Activated CD8-positive, alpha-beta memory T cell treated with anti-CD3 and anti-CD28 coated beads, Interleukin-2, amount 10 ng/mL, durations not matched to agents 7 days and 5 days (primary cell): ENCODE measurements at regions not wholly inside any gene's neighbourhood (a gene's known extent, or its start where the extent isn't known, plus 50 kb on each side); places are given as distances from the start of the nearest gene placed in this dataset.
"Not testable (repeated sequence)": the region's sequence is repeated elsewhere in the genome, so short reads cannot be mapped to it uniquely, and the experiment has no call there.

Experiments
- ATAC-seq: fragments of 150-1000 bp; cut with Tn5 transposase; one replicate; pipeline ENCODE4 v1.10.0; 2021; ENCODE audit warnings: moderate library complexity
- CTCF ChIA-PET: fragments of 350-600 bp; sonication (Branson Sonifier 250); formaldehyde crosslinking; loops from one replicate; lab custom pipeline; 2021; ENCODE audit warnings: antibody characterized with exemption; lab: Charles Lee
- DNase-seq: peaks from one replicate; pipeline ENCODE4 v3.0.0-alpha.2; 2020
- H3K27ac Mint-ChIP-seq: one replicate; pipeline ENCODE4 v1.8.0; 2021; ENCODE audit warnings: mild to moderate bottlenecking, mixed read lengths
- H3K27me3 Mint-ChIP-seq: one replicate; pipeline ENCODE4 v1.8.0; 2021; ENCODE audit warnings: mixed read lengths
- H3K36me3 Mint-ChIP-seq: one replicate; pipeline ENCODE4 v1.8.0; 2021; ENCODE audit warnings: mild to moderate bottlenecking, mixed read lengths
- H3K4me1 Mint-ChIP-seq: one replicate; pipeline ENCODE4 v1.8.0; 2021; ENCODE audit warnings: mixed read lengths
- H3K4me3 Mint-ChIP-seq: one replicate; pipeline ENCODE4 v1.8.0; 2021; ENCODE audit warnings: mild to moderate bottlenecking, moderate library complexity, mixed read lengths
- H3K9me3 Mint-ChIP-seq: one replicate; pipeline ENCODE4 v1.8.0; 2022; ENCODE audit warnings: low read depth, mixed read lengths

GRCh38 chr1:195754874-195755273 is 853.4 kb downstream of the KCNT2 start:
- H3K9me3 Mint-ChIP-seq = no peaks in the 10 kb centered on the region
- no peaks in the 10 kb centered on the region for H3K4me1 Mint-ChIP-seq
- no peak overlapping the region for H3K27ac Mint-ChIP-seq
- H3K4me3 Mint-ChIP-seq = no peak overlapping the region
- CTCF ChIA-PET = no interaction called here
- DNase-seq = no peak
- no peak for ATAC-seq
- H3K27me3 Mint-ChIP-seq = no peaks in the 10 kb centered on the region
- H3K36me3 Mint-ChIP-seq = no peaks in the 10 kb centered on the region

GRCh38 chr1:195754303-195754702 is 853.9 kb downstream of the KCNT2 start:
- DNase-seq = no peak
- Mint-ChIP-seq H3K4me1 (no peaks in the 10 kb centered on the region), H3K27ac (no peak overlapping the region), H3K27me3 (no peaks in the 10 kb centered on the region), H3K4me3 (no peak overlapping the region), H3K9me3 (no peaks in the 10 kb centered on the region), H3K36me3 (no peaks in the 10 kb centered on the region)
- CTCF ChIA-PET = no interaction called here
- ATAC-seq = no peak

- DNase-seq (no peak), ATAC-seq (no peak)
- Mint-ChIP-seq H3K9me3 (no peaks in the 10 kb centered on the region), H3K27ac (no peak overlapping the region), H3K4me1 (no peaks in the 10 kb centered on the region), H3K4me3 (no peak overlapping the region), H3K36me3 (no peaks in the 10 kb centered on the region), H3K27me3 (no peaks in the 10 kb centered on the region)
- CTCF ChIA-PET = no interaction called here
Measured at GRCh38 chr1:195748969-195749368, 859.3 kb downstream of the KCNT2 start.

- CTCF ChIA-PET = no interaction called here
- no peaks in the 10 kb centered on the region for H3K27me3 Mint-ChIP-seq
- H3K27ac Mint-ChIP-seq = no peak overlapping the region
- no peak for DNase-seq
- H3K4me1 Mint-ChIP-seq = no peaks in the 10 kb centered on the region
- H3K9me3 Mint-ChIP-seq = peaks cover 5% of the 10 kb centered on the region
- ATAC-seq = no peak
- no peak overlapping the region for H3K4me3 Mint-ChIP-seq
- H3K36me3 Mint-ChIP-seq = no peaks in the 10 kb centered on the region
Measured at GRCh38 chr1:195745189-195746010, 862.8 kb downstream of the KCNT2 start.

- H3K27ac Mint-ChIP-seq = no peak overlapping the region
- H3K36me3 Mint-ChIP-seq = no peaks in the 10 kb centered on the region
- CTCF ChIA-PET = no interaction called here
- no peak overlapping the region for H3K4me3 Mint-ChIP-seq
- peaks cover 5% of the 10 kb centered on the region for H3K9me3 Mint-ChIP-seq
- H3K4me1 Mint-ChIP-seq = no peaks in the 10 kb centered on the region
- no peaks in the 10 kb centered on the region for H3K27me3 Mint-ChIP-seq
- DNase-seq (no peak), ATAC-seq (no peak)
Measured at GRCh38 chr1:195744256-195744655, 864.0 kb downstream of the KCNT2 start.

GRCh38 chr1:195740862-195741261 is 867.4 kb downstream of the KCNT2 start:
- H3K9me3 Mint-ChIP-seq = peaks cover 5% of the 10 kb centered on the region
- no peak overlapping the region for H3K4me3 Mint-ChIP-seq
- ATAC-seq (no peak), DNase-seq (no peak)
- H3K27ac Mint-ChIP-seq = no peak overlapping the region
- no peaks in the 10 kb centered on the region for H3K27me3 Mint-ChIP-seq
- no peaks in the 10 kb centered on the region for H3K4me1 Mint-ChIP-seq
- CTCF ChIA-PET = no interaction called here
- no peaks in the 10 kb centered on the region for H3K36me3 Mint-ChIP-seq

GRCh38 chr1:195738966-195739650 is 869.1 kb downstream of the KCNT2 start:
- H3K4me3 Mint-ChIP-seq = no peak overlapping the region
- ATAC-seq (no peak), DNase-seq (no peak)
- H3K4me1 Mint-ChIP-seq = no peaks in the 10 kb centered on the region
- CTCF ChIA-PET = no interaction called here
- no peaks in the 10 kb centered on the region for H3K36me3 Mint-ChIP-seq
- H3K27ac Mint-ChIP-seq = no peak overlapping the region
- no peaks in the 10 kb centered on the region for H3K27me3 Mint-ChIP-seq
- peaks cover 5% of the 10 kb centered on the region for H3K9me3 Mint-ChIP-seq

- Mint-ChIP-seq H3K27ac (no peak overlapping the region), H3K27me3 (no peaks in the 10 kb centered on the region), H3K4me1 (no peaks in the 10 kb centered on the region), H3K36me3 (no peaks in the 10 kb centered on the region), H3K9me3 (no peaks in the 10 kb centered on the region), H3K4me3 (no peak overlapping the region)
- ATAC-seq = no peak
- CTCF ChIA-PET = no interaction called here
- no peak for DNase-seq
Measured at GRCh38 chr1:195735140-195735539, 873.1 kb downstream of the KCNT2 start.

- Mint-ChIP-seq H3K36me3 (no peaks in the 10 kb centered on the region), H3K27ac (no peak overlapping the region), H3K9me3 (no peaks in the 10 kb centered on the region), H3K4me3 (no peak overlapping the region), H3K27me3 (no peaks in the 10 kb centered on the region), H3K4me1 (no peaks in the 10 kb centered on the region)
- CTCF ChIA-PET = no interaction called here
- ATAC-seq (no peak), DNase-seq (no peak)
Measured at GRCh38 chr1:195733826-195734225, 874.4 kb downstream of the KCNT2 start.

- CTCF ChIA-PET = no interaction called here
- no peaks in the 10 kb centered on the region for H3K4me1 Mint-ChIP-seq
- H3K4me3 Mint-ChIP-seq = no peak overlapping the region
- no peaks in the 10 kb centered on the region for H3K9me3 Mint-ChIP-seq
- no peaks in the 10 kb centered on the region for H3K36me3 Mint-ChIP-seq
- DNase-seq (no peak), ATAC-seq (no peak)
- no peaks in the 10 kb centered on the region for H3K27me3 Mint-ChIP-seq
- H3K27ac Mint-ChIP-seq = no peak overlapping the region
Measured at GRCh38 chr1:195733408-195733807, 874.8 kb downstream of the KCNT2 start.

- CTCF ChIA-PET = no interaction called here
- no peak for ATAC-seq
- no peaks in the 10 kb centered on the region for H3K36me3 Mint-ChIP-seq
- no peaks in the 10 kb centered on the region for H3K9me3 Mint-ChIP-seq
- H3K27ac Mint-ChIP-seq = no peak overlapping the region
- H3K27me3 Mint-ChIP-seq = no peaks in the 10 kb centered on the region
- no peak for DNase-seq
- no peak overlapping the region for H3K4me3 Mint-ChIP-seq
- no peaks in the 10 kb centered on the region for H3K4me1 Mint-ChIP-seq
Measured at GRCh38 chr1:195731385-195731784, 876.9 kb downstream of the KCNT2 start.

- ATAC-seq = no peak
- Mint-ChIP-seq H3K4me3 (no peak overlapping the region), H3K36me3 (no peaks in the 10 kb centered on the region), H3K27me3 (no peaks in the 10 kb centered on the region), H3K4me1 (no peaks in the 10 kb centered on the region), H3K9me3 (no peaks in the 10 kb centered on the region), H3K27ac (no peak overlapping the region)
- no peak for DNase-seq
- CTCF ChIA-PET = no interaction called here
Measured at GRCh38 chr1:195723796-195724194, 884.4 kb downstream of the KCNT2 start.

- CTCF ChIA-PET, H3K4me3 Mint-ChIP-seq, H3K27ac Mint-ChIP-seq, H3K36me3 Mint-ChIP-seq, H3K9me3 Mint-ChIP-seq, H3K4me1 Mint-ChIP-seq, H3K27me3 Mint-ChIP-seq, DNase-seq, ATAC-seq: not testable (repeated sequence)
Measured at GRCh38 chr1:195722852-195723795, 885.1 kb downstream of the KCNT2 start.
